ENCODE measurements at regions not wholly inside any gene's neighbourhood (a gene's known extent, or its start where the extent isn't known, plus 50 kb on each side); places are given as distances from the start of the nearest gene placed in this dataset.

- no peak for TF ChIP-seq CTCF (conservative IDR thresholded peaks at IDR 0.05; ENCODE audit: low read depth, low read length)
- TF ChIP-seq POLR2A (IDR thresholded peaks at IDR 0.05; ENCODE audit: low read depth, low read length): no peak
- no peak for TF ChIP-seq RFX5 (IDR thresholded peaks at IDR 0.05; ENCODE audit: low read depth, low read length)
- no peak for TF ChIP-seq CEBPB (IDR thresholded peaks at IDR 0.05; ENCODE audit: low read depth, low read length)
These were observed 533.1 kb upstream of the TENM3 start for GRCh38 chr4:181710143-181710542.

Measured in IMR-90 (cell line).